Activated CD4-positive, alpha-beta T cell treated with anti-CD3 and anti-CD28 coated beads for 36 hours (primary cell): ENCODE measurements at regions not wholly inside any gene's neighbourhood (a gene's known extent, or its start where the extent isn't known, plus 50 kb on each side); places are given as distances from the start of the nearest gene placed in this dataset.
"Not testable (repeated sequence)": the region's sequence is repeated elsewhere in the genome, so short reads cannot be mapped to it uniquely, and the experiment has no call there.

Experiments
- ATAC-seq: fragments of 200-7000 bp; cut with Tn5 transposase; one replicate; pipeline ENCODE4 v1.10.0; 2021; ENCODE audit warnings: mild to moderate bottlenecking, moderate library complexity
- CTCF ChIA-PET: fragments of 350-600 bp; sonication (Branson Sonifier 250); formaldehyde crosslinking; loops from one replicate; lab custom pipeline; 2021; ENCODE audit warnings: antibody characterized with exemption; lab: Charles Lee
- POLR2A ChIA-PET: fragments of 350-600 bp; sonication (Branson Sonifier 250); formaldehyde crosslinking; loops from one replicate; lab custom pipeline; 2021; ENCODE audit warnings: antibody characterized with exemption, inconsistent platforms; lab: Charles Lee
- DNase-seq: peaks from one replicate; pipeline ENCODE4 v3.0.0-alpha.2; 2020
- H3K27ac Mint-ChIP-seq: one replicate; pipeline ENCODE4 v1.8.0; 2021; ENCODE audit warnings: mixed read lengths
- H3K27me3 Mint-ChIP-seq: one replicate; pipeline ENCODE4 v1.8.0; 2021; ENCODE audit warnings: mixed read lengths
- H3K36me3 Mint-ChIP-seq: one replicate; pipeline ENCODE4 v1.8.0; 2021; ENCODE audit warnings: low read depth, mixed read lengths
- H3K4me1 Mint-ChIP-seq: one replicate; pipeline ENCODE4 v1.8.0; 2021; ENCODE audit warnings: mixed read lengths
- H3K4me3 Mint-ChIP-seq: one replicate; pipeline ENCODE4 v1.8.0; 2021; ENCODE audit warnings: mild to moderate bottlenecking, moderate library complexity, mixed read lengths
- H3K9me3 Mint-ChIP-seq: one replicate; pipeline ENCODE4 v1.8.0; 2021; ENCODE audit warnings: low read depth, mixed read lengths
- intact Hi-C, 2 experiments: fragments of 100-400 bp; cut with DNase I in 1 of 2; cut with micrococcal nuclease in 1 of 2; formaldehyde crosslinking; loops; one replicate each; pipeline versions ENCODE4 v1.14.2 to v1.15.1; 2022 to 2024; cut with DNase I, micrococcal nuclease

GRCh38 chr14:106315436-106315835 is 789.1 kb downstream of the TMEM121 start:
- H3K9me3 Mint-ChIP-seq: no peaks in the 10 kb centered on the region
- H3K4me1 Mint-ChIP-seq: no peaks in the 10 kb centered on the region
- POLR2A ChIA-PET: no interaction called here
- H3K27ac Mint-ChIP-seq: no peak overlapping the region
- no peak for ATAC-seq
- no peak overlapping the region for H3K4me3 Mint-ChIP-seq
- intact Hi-C loops: no loop called here
- DNase-seq: no peak
- CTCF ChIA-PET: interaction anchor here (1.3 to 1.4 kb wide), 2 partner anchors 104 to 155 kb away, joined by 3 read pairs; no protein-coding TSS in a partner anchor
- H3K36me3 Mint-ChIP-seq: no peaks in the 10 kb centered on the region
- H3K27me3 Mint-ChIP-seq: no peaks in the 10 kb centered on the region

GRCh38 chr14:106317593-106317992 is 791.2 kb downstream of the TMEM121 start:
- DNase-seq (no peak), ATAC-seq (no peak)
- intact Hi-C loops: no loop called here
- POLR2A ChIA-PET: no interaction called here
- no peaks in the 10 kb centered on the region for H3K4me1 Mint-ChIP-seq
- no peaks in the 10 kb centered on the region for H3K27me3 Mint-ChIP-seq
- CTCF ChIA-PET: interaction anchor here (1.1 to 2.2 kb wide), 9 partner anchors 9 to 99 kb away, joined by 3 to 8 read pairs (median 4); no protein-coding TSS in a partner anchor
- H3K36me3 Mint-ChIP-seq: no peaks in the 10 kb centered on the region
- no peak overlapping the region for H3K4me3 Mint-ChIP-seq
- no peaks in the 10 kb centered on the region for H3K9me3 Mint-ChIP-seq
- H3K27ac Mint-ChIP-seq: no peak overlapping the region

- Mint-ChIP-seq H3K4me1 (no peaks in the 10 kb centered on the region), H3K4me3 (no peak overlapping the region), H3K27me3 (no peaks in the 10 kb centered on the region), H3K9me3 (no peaks in the 10 kb centered on the region), H3K27ac (no peak overlapping the region), H3K36me3 (no peaks in the 10 kb centered on the region)
- intact Hi-C loops: loop anchor here in 1 of 2 experiments (1.0 kb wide), 1 partner anchor 9 kb away; no protein-coding TSS in a partner anchor
- ChIA-PET POLR2A (no interaction called here), CTCF (interaction anchor here (0.9 to 2.2 kb wide), 13 partner anchors 9 to 98 kb away, joined by 3 to 8 read pairs (median 4); no protein-coding TSS in a partner anchor)
- ATAC-seq: peak; percentile 80
- DNase-seq: peak; percentile 83
These were observed 792.3 kb downstream of the TMEM121 start for GRCh38 chr14:106318700-106319099.

GRCh38 chr14:106323970-106324369 is 797.6 kb downstream of the TMEM121 start:
- H3K9me3 Mint-ChIP-seq, H3K4me3 Mint-ChIP-seq, H3K27me3 Mint-ChIP-seq, H3K36me3 Mint-ChIP-seq, POLR2A ChIA-PET, H3K27ac Mint-ChIP-seq, ATAC-seq, H3K4me1 Mint-ChIP-seq: not testable (repeated sequence)
- intact Hi-C loops: loop anchor here in 1 of 2 experiments (10.0 kb wide), 1 partner anchor 51 kb away; no protein-coding TSS in a partner anchor
- CTCF ChIA-PET: interaction anchor here (1.0 kb wide), 1 partner anchor 49 kb away, joined by 3 read pairs; no protein-coding TSS in a partner anchor
- DNase-seq: peak; percentile 67

- H3K27ac Mint-ChIP-seq: no peak overlapping the region
- DNase-seq: no peak
- H3K9me3 Mint-ChIP-seq: no peaks in the 10 kb centered on the region
- no peaks in the 10 kb centered on the region for H3K4me1 Mint-ChIP-seq
- ATAC-seq: no peak
- H3K36me3 Mint-ChIP-seq: no peaks in the 10 kb centered on the region
- intact Hi-C loops: loop anchor here (1.0 to 10.0 kb wide), 2 partner anchors 27 to 48 kb away; no protein-coding TSS in a partner anchor
- H3K4me3 Mint-ChIP-seq: no peak overlapping the region
- H3K27me3 Mint-ChIP-seq: no peaks in the 10 kb centered on the region
- ChIA-PET CTCF (interaction anchor here (0.8 to 1.3 kb wide), 9 partner anchors 8 to 140 kb away, joined by 3 to 5 read pairs (median 3); no protein-coding TSS in a partner anchor), POLR2A (no interaction called here)
These were observed 800.9 kb downstream of the TMEM121 start for GRCh38 chr14:106327234-106327633.

GRCh38 chr14:106327702-106328353 is 801.4 kb downstream of the TMEM121 start:
- intact Hi-C loops: loop anchor here (1.0 to 10.0 kb wide), 2 partner anchors 26 to 47 kb away; no protein-coding TSS in a partner anchor
- DNase-seq, H3K36me3 Mint-ChIP-seq, H3K4me3 Mint-ChIP-seq, H3K9me3 Mint-ChIP-seq, H3K4me1 Mint-ChIP-seq, ATAC-seq, H3K27me3 Mint-ChIP-seq, POLR2A ChIA-PET, H3K27ac Mint-ChIP-seq: not testable (repeated sequence)
- CTCF ChIA-PET: interaction anchor here (1.0 to 1.3 kb wide), 6 partner anchors 9 to 90 kb away, joined by 3 to 5 read pairs (median 4); no protein-coding TSS in a partner anchor

- ATAC-seq, H3K4me1 Mint-ChIP-seq, H3K4me3 Mint-ChIP-seq, POLR2A ChIA-PET, H3K27me3 Mint-ChIP-seq, DNase-seq, H3K27ac Mint-ChIP-seq, H3K36me3 Mint-ChIP-seq, CTCF ChIA-PET, H3K9me3 Mint-ChIP-seq: not testable (repeated sequence)
- intact Hi-C loops: loop anchor here in 1 of 2 experiments (10.0 kb wide), 1 partner anchor 46 kb away; no protein-coding TSS in a partner anchor
These were observed 802.9 kb downstream of the TMEM121 start for GRCh38 chr14:106329243-106329642.

GRCh38 chr14:106329987-106330774 is 803.8 kb downstream of the TMEM121 start:
- ATAC-seq, H3K27ac Mint-ChIP-seq, H3K4me3 Mint-ChIP-seq, H3K27me3 Mint-ChIP-seq, H3K4me1 Mint-ChIP-seq, H3K36me3 Mint-ChIP-seq, DNase-seq, POLR2A ChIA-PET, CTCF ChIA-PET, H3K9me3 Mint-ChIP-seq: not testable (repeated sequence)
- intact Hi-C loops: loop anchor here in 1 of 2 experiments (10.0 kb wide), 1 partner anchor 45 kb away; no protein-coding TSS in a partner anchor

GRCh38 chr14:106334428-106335109 is 808.2 kb downstream of the TMEM121 start:
- H3K36me3 Mint-ChIP-seq, H3K27me3 Mint-ChIP-seq, H3K4me1 Mint-ChIP-seq, H3K9me3 Mint-ChIP-seq, CTCF ChIA-PET, H3K27ac Mint-ChIP-seq, H3K4me3 Mint-ChIP-seq, POLR2A ChIA-PET, intact Hi-C loops: not testable (repeated sequence)
- DNase-seq: peak; percentile 86
- peak; percentile 58 for ATAC-seq

GRCh38 chr14:106335110-106335429 is 808.7 kb downstream of the TMEM121 start:
- POLR2A ChIA-PET, H3K9me3 Mint-ChIP-seq, intact Hi-C loops, H3K4me3 Mint-ChIP-seq, ATAC-seq, DNase-seq, CTCF ChIA-PET, H3K27ac Mint-ChIP-seq, H3K36me3 Mint-ChIP-seq, H3K27me3 Mint-ChIP-seq, H3K4me1 Mint-ChIP-seq: not testable (repeated sequence)

- H3K36me3 Mint-ChIP-seq, H3K4me1 Mint-ChIP-seq, intact Hi-C loops, ATAC-seq, H3K9me3 Mint-ChIP-seq, DNase-seq, H3K4me3 Mint-ChIP-seq, POLR2A ChIA-PET, H3K27ac Mint-ChIP-seq, CTCF ChIA-PET, H3K27me3 Mint-ChIP-seq: not testable (repeated sequence)
These were observed 812.4 kb downstream of the TMEM121 start for GRCh38 chr14:106338775-106339174.
